ENCODE measurements at regions not wholly inside any gene's neighbourhood (a gene's known extent, or its start where the extent isn't known, plus 50 kb on each side); places are given as distances from the start of the nearest gene placed in this dataset.

DNA sequence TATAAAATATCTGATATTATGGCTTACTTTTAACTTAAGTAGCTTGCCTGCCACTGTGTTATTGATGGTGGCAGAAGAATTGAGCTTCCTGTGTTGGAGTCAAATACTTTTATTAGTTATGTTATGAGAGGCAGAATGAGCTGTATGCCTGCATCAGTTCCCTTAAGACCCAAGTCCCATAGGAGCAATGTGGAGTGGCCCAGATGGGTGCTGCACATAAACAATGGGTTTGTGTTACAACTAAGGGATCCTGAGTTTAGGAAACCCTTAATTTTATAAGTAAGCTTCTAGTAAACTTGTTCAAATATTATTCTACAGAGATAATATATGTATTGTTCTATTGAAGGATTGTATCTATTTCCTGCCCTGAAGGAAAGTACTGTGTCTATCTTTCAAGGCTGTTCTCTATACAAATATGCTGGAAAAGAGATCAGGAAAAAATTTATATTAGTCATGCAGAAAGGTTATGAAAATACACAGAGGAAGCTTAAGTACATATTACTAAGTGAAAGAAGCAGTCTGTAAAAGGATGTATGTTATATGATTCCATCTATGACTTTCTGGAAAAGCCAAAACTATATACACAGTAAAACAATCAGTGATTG, 2018.0 kb upstream of the PCDH20 start:
- no peak for DNase-seq

DNA sequence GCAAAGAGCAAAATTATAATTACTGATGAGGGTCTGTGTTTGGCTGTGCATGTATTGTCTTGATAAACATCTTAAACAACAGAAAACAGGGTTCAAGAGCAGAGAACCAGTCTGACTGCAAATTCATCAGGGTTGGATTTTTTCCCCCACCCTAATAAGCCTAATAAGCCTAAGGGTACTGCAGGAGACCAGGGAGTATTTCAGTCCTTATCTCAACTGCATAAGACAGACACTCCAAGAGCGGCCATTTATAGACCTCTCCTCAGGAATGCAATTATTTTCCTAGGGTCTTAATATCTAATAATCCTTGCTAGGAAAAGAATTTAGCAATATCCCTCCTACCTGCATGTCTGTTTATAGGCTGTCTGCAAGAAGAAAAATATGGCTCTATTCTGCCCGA, 2011.5 kb upstream of the PCDH20 start:
- no peak for DNase-seq

DNA sequence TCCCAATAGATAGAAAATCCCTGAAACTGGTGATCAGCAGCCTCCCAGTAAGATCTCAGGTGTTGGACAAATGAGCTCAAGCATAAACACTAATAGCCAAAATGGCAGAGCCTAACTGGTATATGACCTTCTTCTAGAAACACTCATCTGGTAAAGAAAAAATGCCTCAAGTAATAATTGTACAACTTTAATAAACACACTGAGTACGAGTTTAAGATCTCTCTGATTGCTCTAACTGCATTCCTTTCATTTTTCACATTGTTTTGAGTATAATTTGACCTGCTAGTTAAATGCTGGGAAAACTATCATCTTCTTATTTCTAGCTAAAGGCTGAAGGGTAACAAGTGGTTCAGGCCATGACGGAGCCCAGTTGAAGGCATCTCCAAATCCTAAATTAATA, 2009.5 kb upstream of the PCDH20 start:
- no peak for DNase-seq

DNA sequence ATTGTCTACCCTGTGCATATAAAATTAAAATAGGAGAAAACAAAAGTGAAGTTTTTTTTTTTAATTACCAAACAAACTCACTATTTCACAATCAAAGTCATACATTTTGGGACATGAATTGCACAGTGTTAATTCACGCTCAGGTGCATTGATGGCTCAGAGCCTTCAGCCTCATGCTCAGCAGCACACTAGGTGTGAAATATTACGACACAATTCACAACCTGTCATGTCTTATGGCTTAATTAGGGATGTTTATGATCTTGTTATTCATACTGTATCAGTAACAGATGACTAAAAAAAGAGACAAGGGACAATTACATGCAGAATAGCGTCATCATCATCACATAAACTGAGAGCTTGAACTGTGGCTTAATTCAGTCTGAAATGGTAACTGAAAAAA, 2005.5 kb upstream of the PCDH20 start:
- no peak for DNase-seq

DNA sequence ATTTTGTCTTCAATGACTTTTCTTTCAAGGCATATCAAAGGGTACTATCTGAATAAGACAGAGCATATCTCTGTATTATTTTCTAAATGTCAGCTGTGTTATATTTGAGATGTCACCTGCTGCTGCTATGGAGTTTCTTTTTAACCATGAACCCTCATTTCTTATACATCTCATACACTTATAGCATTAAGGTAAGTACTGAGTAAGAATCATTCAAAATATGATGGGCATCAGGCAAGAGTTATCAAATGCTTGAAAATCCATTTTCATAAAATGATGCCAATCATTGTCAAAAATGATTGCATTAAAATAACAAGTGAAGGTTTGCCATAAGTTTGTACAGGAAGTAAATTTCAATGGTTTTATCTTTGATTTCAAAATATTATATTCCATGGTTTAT, 2005.0 kb upstream of the PCDH20 start:
- no peak for DNase-seq

DNA sequence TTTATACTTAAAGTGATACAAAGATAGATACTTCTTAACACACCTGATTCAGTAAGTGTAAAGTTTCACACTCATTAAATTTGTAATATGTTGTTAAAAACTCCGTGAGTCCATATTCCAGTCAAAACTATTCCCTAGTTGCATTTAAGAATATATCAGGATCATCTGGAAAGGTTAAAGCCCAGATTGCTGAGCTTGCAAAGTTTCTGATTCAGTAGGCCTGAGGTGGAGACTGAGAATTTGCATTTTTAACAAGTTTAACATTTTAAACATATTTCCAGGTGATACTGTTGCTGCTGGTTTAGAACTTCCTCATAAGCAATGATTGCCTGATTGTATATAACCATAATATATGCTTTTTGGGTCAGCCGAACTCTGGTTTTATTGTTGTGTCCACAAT, 1998.6 kb upstream of the PCDH20 start:
- DNase-seq: no peak

DNA sequence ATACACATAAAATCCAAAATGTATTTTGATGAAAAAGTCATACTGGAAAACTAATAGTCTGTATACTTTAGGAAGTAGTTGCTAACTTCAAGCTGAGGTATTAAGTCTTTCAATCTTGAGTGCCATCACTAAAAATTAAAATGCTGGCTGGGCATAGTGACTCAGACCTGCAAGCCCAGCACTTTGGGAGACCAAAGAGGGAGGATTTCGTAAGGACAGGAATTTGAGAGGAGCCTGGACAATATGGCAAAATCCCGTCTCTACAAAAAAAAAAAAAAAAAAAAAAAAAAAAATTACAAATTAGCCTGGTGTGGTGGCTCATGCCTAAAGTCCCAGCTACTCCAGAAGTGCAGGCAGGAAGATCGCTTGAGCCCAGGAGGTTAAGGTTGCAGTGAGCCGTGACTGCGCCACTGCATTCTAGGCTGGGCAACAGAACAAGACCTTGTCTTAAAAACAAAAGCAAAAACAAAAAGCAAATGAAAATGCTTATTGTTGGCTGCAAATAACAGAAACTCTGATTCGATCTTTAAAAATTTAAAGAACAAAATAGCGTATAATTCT, 1994.2 kb upstream of the PCDH20 start:
- DNase-seq: no peak

GRCh38 chr13:63408331-63409189, 1992.9 kb upstream of the PCDH20 start:
- no peak for DNase-seq

DNA sequence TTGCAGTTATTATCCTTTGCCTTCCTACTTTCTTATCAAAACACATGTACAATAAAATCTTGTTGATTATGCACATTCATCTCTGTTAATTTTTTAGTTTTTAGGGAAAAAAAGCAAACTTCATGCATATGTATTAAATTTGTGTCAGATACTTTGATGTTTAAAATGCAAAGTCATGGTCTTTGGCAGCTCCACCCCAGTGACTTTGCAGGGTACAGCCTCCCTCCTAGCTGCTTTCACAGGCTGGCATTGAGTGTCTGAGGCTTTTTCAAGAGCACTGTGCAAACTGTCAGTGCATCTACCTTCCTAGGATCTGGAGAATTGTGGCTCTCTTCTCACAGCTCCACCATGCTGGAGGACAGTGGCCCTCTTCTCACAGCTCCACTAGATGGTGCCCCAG, 1988.1 kb upstream of the PCDH20 start:
- DNase-seq: peak; percentile 2

DNA sequence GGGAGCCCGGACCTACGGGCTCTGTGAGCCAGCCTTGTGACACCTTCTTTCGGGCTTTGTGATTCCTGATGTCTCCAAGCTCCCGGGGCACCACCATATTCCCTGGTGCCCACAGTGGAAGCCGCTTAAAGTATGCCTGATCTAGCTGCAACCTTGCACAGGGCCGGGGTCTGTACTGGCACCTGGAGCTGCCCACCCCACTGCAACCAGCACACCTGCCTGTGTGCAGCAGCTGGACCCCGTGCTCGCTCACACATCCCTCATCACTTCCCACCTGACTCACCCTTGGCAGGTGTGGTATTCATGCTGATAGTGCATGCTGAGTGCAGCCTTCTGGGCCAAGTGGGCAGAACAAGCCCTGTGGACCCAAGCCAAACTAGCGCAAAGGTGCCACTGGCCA, 1981.1 kb upstream of the PCDH20 start:
- no peak for DNase-seq

GRCh38 chr13:63393112-63393511, 1977.5 kb upstream of the PCDH20 start:
- no peak for DNase-seq

DNA sequence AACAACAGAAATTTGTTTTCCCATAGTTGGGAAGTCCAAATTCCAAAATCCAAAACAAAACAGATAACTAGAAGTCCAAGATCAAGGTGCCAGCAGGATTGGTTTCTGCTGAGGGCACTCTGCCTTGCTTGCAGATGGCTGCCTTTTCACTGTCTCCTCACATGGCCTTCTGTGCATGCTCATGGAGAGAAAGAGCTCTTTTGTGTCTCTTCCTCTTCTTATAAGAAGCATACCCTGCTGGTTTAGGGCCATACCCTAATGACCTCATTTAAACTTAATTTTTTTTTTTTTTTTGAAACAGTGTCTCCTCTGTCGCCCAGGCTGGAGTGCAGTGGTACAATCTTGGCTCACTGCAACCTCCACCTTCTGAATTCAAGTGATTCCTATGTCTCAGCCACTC, 1974.1 kb upstream of the PCDH20 start:
- DNase-seq: no peak

DNA sequence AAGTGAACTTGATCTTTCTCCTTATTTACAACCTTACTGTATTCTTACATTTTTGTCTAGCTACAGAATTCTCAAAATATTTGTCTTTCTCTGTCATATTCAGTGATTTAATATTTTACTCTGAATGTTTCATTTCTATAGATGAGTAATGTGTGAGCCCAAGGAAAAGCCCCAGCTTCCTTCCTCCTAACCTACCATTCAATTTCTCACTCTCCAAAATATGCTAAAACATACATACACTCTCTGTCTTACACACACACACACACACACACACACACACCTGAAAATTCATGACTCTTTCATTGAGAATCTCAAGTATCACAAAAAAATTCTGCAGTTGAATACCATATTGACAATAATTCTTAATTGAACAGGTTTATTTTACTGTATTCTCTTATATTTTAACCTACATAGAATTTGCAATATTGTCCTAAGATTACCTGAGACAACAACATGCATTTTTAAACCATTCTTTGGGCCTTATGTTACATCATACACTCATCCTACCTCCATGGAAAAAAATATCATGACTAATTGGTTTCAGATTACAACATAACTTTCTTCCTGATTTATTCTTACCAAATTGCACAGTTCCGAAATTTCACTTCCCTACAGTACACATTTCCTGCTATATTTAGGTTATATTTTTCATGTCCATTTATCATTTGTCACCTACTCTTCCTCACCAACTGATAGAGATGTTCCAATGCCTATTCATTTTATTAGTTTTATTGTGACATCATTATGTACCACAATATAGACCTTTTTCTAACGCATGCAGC, 1965.6 kb upstream of the PCDH20 start:
- no peak for DNase-seq

DNA sequence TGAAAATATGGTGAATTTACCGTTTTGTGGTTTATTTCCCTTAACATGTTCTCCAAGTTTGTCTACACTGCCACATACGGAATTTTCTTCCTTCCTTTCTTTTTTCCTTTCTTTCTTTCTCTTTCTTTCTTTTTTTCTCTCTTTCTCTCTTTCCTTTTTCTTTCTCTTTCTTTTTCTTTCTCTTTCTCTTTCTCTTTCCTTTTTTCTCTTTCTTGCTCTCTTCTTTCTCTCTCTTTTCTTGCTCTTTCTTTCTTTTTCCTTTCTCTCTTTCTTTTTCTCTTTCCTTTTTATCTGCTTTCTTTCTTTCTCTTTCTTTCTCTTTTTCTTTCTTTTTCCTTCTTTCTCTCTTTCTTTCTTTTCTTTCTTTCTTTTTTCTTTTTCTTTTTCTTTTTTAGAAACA, 1962.3 kb upstream of the PCDH20 start:
- no peak for DNase-seq

DNA sequence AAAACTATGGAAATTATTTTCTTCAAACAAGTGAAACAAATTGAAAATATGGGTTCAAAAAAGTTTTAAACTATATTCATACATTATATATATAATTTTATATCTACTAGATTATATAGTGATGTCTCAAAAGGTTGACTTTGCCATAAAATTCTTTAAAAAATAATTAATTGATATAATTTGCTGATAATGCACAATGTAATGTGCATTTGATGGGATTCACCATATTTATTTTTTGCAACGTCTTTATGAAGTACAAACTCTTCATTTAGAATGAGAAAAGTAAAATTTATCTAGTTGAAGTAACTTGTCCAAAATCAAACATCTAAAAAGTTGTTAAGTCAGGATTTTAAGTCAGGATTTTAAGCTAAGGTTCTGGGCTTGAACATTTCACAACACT, 1954.5 kb upstream of the PCDH20 start:
- DNase-seq: no peak

GRCh38 chr13:63367522-63368198, 1952.0 kb upstream of the PCDH20 start:
- no peak for DNase-seq

GRCh38 chr13:63364159-63364558, 1948.5 kb upstream of the PCDH20 start:
- no peak for DNase-seq

DNA sequence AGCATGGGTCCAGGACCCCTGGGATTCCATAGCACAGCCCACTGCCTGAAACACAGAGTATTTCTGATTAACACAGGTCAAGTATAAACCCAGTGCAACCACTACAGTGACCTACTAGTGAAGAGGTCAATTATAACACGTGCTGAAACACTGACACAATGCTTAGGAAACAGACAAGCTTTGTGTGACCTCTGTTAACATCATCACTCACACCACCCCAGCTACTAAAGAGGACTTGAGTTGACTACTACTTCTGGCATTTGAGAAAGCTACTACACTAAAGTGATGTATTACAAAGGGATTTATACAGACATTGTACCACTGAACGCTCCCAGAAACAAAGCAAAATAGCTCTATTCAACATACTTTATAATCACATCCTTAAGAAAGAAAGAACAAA, 1935.9 kb upstream of the PCDH20 start:
- DNase-seq: no peak

GRCh38 chr13:63351081-63351480, 1935.4 kb upstream of the PCDH20 start:
- no peak for DNase-seq

- no peak for DNase-seq
These were observed 1930.2 kb upstream of the PCDH20 start for GRCh38 chr13:63345835-63346234.

GRCh38 chr13:63344711-63345110, 1929.1 kb upstream of the PCDH20 start:
- DNase-seq: no peak

DNA sequence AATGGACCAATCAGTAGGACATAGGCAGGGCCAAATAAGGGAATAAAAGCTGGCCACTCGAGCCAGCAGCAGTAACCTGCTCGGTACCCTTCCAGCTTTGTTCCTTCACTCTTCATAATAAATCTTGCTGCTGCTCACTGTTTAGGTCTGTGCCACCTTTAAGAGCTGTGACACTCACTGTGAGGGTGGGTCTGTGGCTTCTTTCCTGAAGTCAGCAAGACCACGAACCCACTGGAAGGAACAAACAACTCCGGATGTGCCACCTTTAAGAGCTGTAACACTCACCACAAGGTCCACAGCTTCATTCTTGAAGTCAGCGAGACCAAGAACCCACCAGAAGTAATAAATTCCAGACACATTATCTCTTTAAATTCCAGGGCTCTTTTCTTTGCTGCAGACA, 1922.3 kb upstream of the PCDH20 start:
- no peak for DNase-seq

DNA sequence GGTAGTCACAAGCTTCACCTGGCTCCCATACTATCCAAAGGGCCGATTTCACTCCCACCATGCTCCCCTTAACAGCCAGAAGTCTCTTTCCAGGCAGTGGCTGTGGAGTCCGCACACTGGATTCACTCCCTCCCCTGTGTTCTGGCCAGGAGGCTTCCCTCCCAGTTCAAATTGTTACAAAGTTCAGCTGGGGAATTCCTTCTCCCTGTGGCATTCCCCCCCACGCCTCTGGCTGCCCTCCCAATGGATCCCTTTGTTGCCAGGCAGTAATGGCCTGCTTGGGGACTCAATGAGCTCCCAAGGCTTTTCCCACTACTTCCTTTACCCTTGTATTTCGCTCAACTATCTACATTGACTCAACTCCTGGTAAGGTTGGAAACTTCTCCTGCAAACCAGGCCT, 1921.4 kb upstream of the PCDH20 start:
- no peak for DNase-seq
